HG03045 (cell line): ENCODE measurements at regions not wholly inside any gene's neighbourhood (a gene's known extent, or its start where the extent isn't known, plus 50 kb on each side); places are given as distances from the start of the nearest gene placed in this dataset.

Experiments
- ATAC-seq: cut with Tn5 transposase; IDR thresholded peaks from one replicate; pipeline ENCODE4 v1.9.1; 2021; ENCODE audit warnings: mild to moderate bottlenecking, moderate library complexity; ENCODE audit not compliant: unreplicated experiment

GRCh38 chr1:163652441-163652840 lies 330.7 kb downstream of the NUF2 start:
- no peak for ATAC-seq

- no peak for ATAC-seq
Measured at GRCh38 chr1:163655565-163655964, 333.8 kb downstream of the NUF2 start.

- no peak for ATAC-seq
Measured at GRCh38 chr1:163656095-163656759, 334.5 kb downstream of the NUF2 start.

- no peak for ATAC-seq
Measured at GRCh38 chr1:163657719-163658118, 336.0 kb downstream of the NUF2 start.

GRCh38 chr1:163661391-163661790 lies 339.6 kb downstream of the NUF2 start:
- no peak for ATAC-seq

GRCh38 chr1:163664671-163665335 lies 343.0 kb downstream of the NUF2 start:
- ATAC-seq = no peak

GRCh38 chr1:163668472-163668871 lies 346.7 kb downstream of the NUF2 start:
- no peak for ATAC-seq

GRCh38 chr1:163670989-163671757 lies 349.4 kb downstream of the NUF2 start:
- ATAC-seq = no peak

- ATAC-seq = no peak
Measured at GRCh38 chr1:163672976-163673758, 351.4 kb downstream of the NUF2 start.

GRCh38 chr1:163673759-163674151 lies 352.0 kb downstream of the NUF2 start:
- no peak for ATAC-seq

GRCh38 chr1:163674236-163674635 lies 352.5 kb downstream of the NUF2 start:
- no peak for ATAC-seq

- no peak for ATAC-seq
Measured at GRCh38 chr1:163684785-163685184, 363.0 kb downstream of the NUF2 start.

- ATAC-seq = no peak
Measured at GRCh38 chr1:163692266-163692665, 370.5 kb downstream of the NUF2 start.

- no peak for ATAC-seq
Measured at GRCh38 chr1:163697137-163697536, 375.4 kb downstream of the NUF2 start.

- no peak for ATAC-seq
Measured at GRCh38 chr1:163701783-163702374, 380.1 kb downstream of the NUF2 start.

GRCh38 chr1:163703794-163704193 lies 382.0 kb downstream of the NUF2 start:
- no peak for ATAC-seq

- ATAC-seq = no peak
Measured at GRCh38 chr1:163706915-163707314, 385.2 kb downstream of the NUF2 start.

GRCh38 chr1:163709636-163710035 lies 387.9 kb downstream of the NUF2 start:
- no peak for ATAC-seq

- ATAC-seq = no peak
Measured at GRCh38 chr1:163712321-163712720, 390.6 kb downstream of the NUF2 start.

GRCh38 chr1:163720294-163720693 lies 398.5 kb downstream of the NUF2 start:
- no peak for ATAC-seq

GRCh38 chr1:163725551-163725950 lies 403.8 kb downstream of the NUF2 start:
- no peak for ATAC-seq
